SK-N-SH (cell line): ENCODE measurements at regions not wholly inside any gene's neighbourhood (a gene's known extent, or its start where the extent isn't known, plus 50 kb on each side); places are given as distances from the start of the nearest gene placed in this dataset.

ENCODE experiments used
- CHD2 ChIP-seq: fragments of 150-350 bp; IDR thresholded peaks from 2 replicates; pipeline ENCODE4 v1.6.1; 2018; ENCODE audit warnings: low read length; ENCODE audit not compliant: partially characterized antibody
- GABPA ChIP-seq: IDR thresholded peaks from 2 replicates; pipeline ENCODE4 v1.4.0; 2012; ENCODE audit warnings: low read depth, mild to moderate bottlenecking
- NFIC ChIP-seq: IDR thresholded peaks from 2 replicates; pipeline ENCODE4 v1.4.0; 2012; ENCODE audit warnings: borderline replicate concordance
- POLR2AphosphoS5 ChIP-seq: IDR thresholded peaks from 2 replicates; pipeline ENCODE4 v1.6.1; 2012; ENCODE audit warnings: low read depth, low read length
- RAD21 ChIP-seq: IDR thresholded peaks from 2 replicates; pipeline ENCODE4 v1.6.1; 2012; ENCODE audit warnings: mild to moderate bottlenecking, low read length
- RCOR1 ChIP-seq: fragments of 150-350 bp; IDR thresholded peaks from 2 replicates; pipeline ENCODE4 v1.6.1; 2017; ENCODE audit warnings: antibody characterized with exemption, low read length
- RFX5 ChIP-seq: IDR thresholded peaks from 2 replicates; pipeline ENCODE4 v1.6.1; 2012; ENCODE audit warnings: mild to moderate bottlenecking, improper control_type of control experiment, low read length
- TAF1 ChIP-seq: IDR thresholded peaks from 2 replicates; pipeline ENCODE4 v1.6.1; 2012; ENCODE audit warnings: low read depth, mild to moderate bottlenecking, low read length, moderate library complexity, borderline replicate concordance
- YY1 ChIP-seq: IDR thresholded peaks from 2 replicates; pipeline ENCODE4 v1.4.0; 2012; ENCODE audit warnings: low read depth, mild to moderate bottlenecking
- TF ChIP-seq, protein P1 (sequence below): IDR thresholded peaks from 2 replicates; pipeline ENCODE4 v1.4.0; 2012; ENCODE audit warnings: low read depth
- TF ChIP-seq, protein P2 (sequence below): fragments of 200-600 bp; sonication (generic); IDR thresholded peaks from 2 replicates; pipeline ENCODE4 v1.6.1; 2017; ENCODE audit warnings: antibody characterized with exemption, mild to moderate bottlenecking, moderate library complexity

GRCh38 chr1:5475572-5475971 is 516.7 kb downstream of the NPHP4 start:
- TF ChIP-seq, protein P1, sequence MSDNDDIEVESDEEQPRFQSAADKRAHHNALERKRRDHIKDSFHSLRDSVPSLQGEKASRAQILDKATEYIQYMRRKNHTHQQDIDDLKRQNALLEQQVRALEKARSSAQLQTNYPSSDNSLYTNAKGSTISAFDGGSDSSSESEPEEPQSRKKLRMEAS: no peak
- TF ChIP-seq RAD21 (no peak), RFX5 (no peak), POLR2AphosphoS5 (no peak), RCOR1 (no peak), TAF1 (no peak), NFIC (no peak), YY1 (no peak), CHD2 (no peak), GABPA (no peak)
- TF ChIP-seq, protein P2, sequence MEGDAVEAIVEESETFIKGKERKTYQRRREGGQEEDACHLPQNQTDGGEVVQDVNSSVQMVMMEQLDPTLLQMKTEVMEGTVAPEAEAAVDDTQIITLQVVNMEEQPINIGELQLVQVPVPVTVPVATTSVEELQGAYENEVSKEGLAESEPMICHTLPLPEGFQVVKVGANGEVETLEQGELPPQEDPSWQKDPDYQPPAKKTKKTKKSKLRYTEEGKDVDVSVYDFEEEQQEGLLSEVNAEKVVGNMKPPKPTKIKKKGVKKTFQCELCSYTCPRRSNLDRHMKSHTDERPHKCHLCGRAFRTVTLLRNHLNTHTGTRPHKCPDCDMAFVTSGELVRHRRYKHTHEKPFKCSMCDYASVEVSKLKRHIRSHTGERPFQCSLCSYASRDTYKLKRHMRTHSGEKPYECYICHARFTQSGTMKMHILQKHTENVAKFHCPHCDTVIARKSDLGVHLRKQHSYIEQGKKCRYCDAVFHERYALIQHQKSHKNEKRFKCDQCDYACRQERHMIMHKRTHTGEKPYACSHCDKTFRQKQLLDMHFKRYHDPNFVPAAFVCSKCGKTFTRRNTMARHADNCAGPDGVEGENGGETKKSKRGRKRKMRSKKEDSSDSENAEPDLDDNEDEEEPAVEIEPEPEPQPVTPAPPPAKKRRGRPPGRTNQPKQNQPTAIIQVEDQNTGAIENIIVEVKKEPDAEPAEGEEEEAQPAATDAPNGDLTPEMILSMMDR: no peak
